Dendritic cell treated with granulocyte-macrophage colony-stimulating factor and Interleukin-4, amounts not matched to agents 40 ng/mL and 50 ng/mL, for 4 days (primary cell): ENCODE measurements at regions not wholly inside any gene's neighbourhood (a gene's known extent, or its start where the extent isn't known, plus 50 kb on each side); places are given as distances from the start of the nearest gene placed in this dataset.
A peak's percentile ranks its signal among the peaks of the same experiment; 100 is the strongest.
"Not testable (repeated sequence)": the region's sequence is repeated elsewhere in the genome, so short reads cannot be mapped to it uniquely, and the experiment has no call there.

Source experiments
- H3K27ac Mint-ChIP-seq: one replicate; pipeline ENCODE4 v1.8.0; 2022; ENCODE audit warnings: mild to moderate bottlenecking, mixed read lengths
- H3K27me3 Mint-ChIP-seq: one replicate; pipeline ENCODE4 v1.8.0; 2022; ENCODE audit warnings: mild to moderate bottlenecking, mixed read lengths
- H3K36me3 Mint-ChIP-seq: one replicate; pipeline ENCODE4 v1.8.0; 2022; ENCODE audit warnings: low read depth, mixed read lengths
- H3K4me1 Mint-ChIP-seq: one replicate; pipeline ENCODE4 v1.8.0; 2022; ENCODE audit warnings: low read depth, mixed read lengths
- H3K4me3 Mint-ChIP-seq: one replicate; pipeline ENCODE4 v1.8.0; 2022; ENCODE audit warnings: mild to moderate bottlenecking, moderate library complexity, mixed read lengths
- H3K9me3 Mint-ChIP-seq: one replicate; pipeline ENCODE4 v1.8.0; 2022; ENCODE audit warnings: mixed read lengths
- intact Hi-C: fragments of 100-400 bp; cut with micrococcal nuclease; formaldehyde crosslinking; loops from one replicate; pipeline ENCODE4 v1.15.0; 2022

- not testable (repeated sequence) for H3K27me3 Mint-ChIP-seq
Observed at GRCh38 chr1:206256935-206257334, 53.6 kb downstream of the SRGAP2 start.

GRCh38 chr1:206261473-206261872 is 58.1 kb downstream of the SRGAP2 start:
- H3K27ac Mint-ChIP-seq, H3K27me3 Mint-ChIP-seq, H3K36me3 Mint-ChIP-seq, intact Hi-C loops, H3K4me3 Mint-ChIP-seq, H3K4me1 Mint-ChIP-seq, H3K9me3 Mint-ChIP-seq: not testable (repeated sequence)

More at GRCh38 chr1:206256935-206257334, 53.6 kb downstream of the SRGAP2 start:
- H3K27ac Mint-ChIP-seq, H3K36me3 Mint-ChIP-seq, intact Hi-C loops, H3K9me3 Mint-ChIP-seq, H3K4me1 Mint-ChIP-seq, H3K4me3 Mint-ChIP-seq: not testable (repeated sequence)

- H3K4me1 Mint-ChIP-seq, H3K27ac Mint-ChIP-seq, H3K9me3 Mint-ChIP-seq, H3K36me3 Mint-ChIP-seq, H3K4me3 Mint-ChIP-seq, H3K27me3 Mint-ChIP-seq, intact Hi-C loops: not testable (repeated sequence)
Observed at GRCh38 chr1:206262424-206262823, 59.1 kb downstream of the SRGAP2 start.

- H3K27me3 Mint-ChIP-seq, intact Hi-C loops: not testable (repeated sequence)
Observed at GRCh38 chr1:206264916-206265315, 61.6 kb downstream of the SRGAP2 start.

GRCh38 chr1:206271153-206271552 is 67.8 kb downstream of the SRGAP2 start:
- intact Hi-C loops, H3K4me1 Mint-ChIP-seq, H3K4me3 Mint-ChIP-seq, H3K27me3 Mint-ChIP-seq, H3K9me3 Mint-ChIP-seq, H3K36me3 Mint-ChIP-seq, H3K27ac Mint-ChIP-seq: not testable (repeated sequence)

More at GRCh38 chr1:206264916-206265315, 61.6 kb downstream of the SRGAP2 start:
- H3K4me1 Mint-ChIP-seq, H3K36me3 Mint-ChIP-seq, H3K4me3 Mint-ChIP-seq, H3K9me3 Mint-ChIP-seq, H3K27ac Mint-ChIP-seq: not testable (repeated sequence)

GRCh38 chr1:206273104-206273503 is 69.8 kb downstream of the SRGAP2 start:
- H3K27me3 Mint-ChIP-seq, intact Hi-C loops, H3K4me1 Mint-ChIP-seq, H3K27ac Mint-ChIP-seq, H3K9me3 Mint-ChIP-seq, H3K36me3 Mint-ChIP-seq, H3K4me3 Mint-ChIP-seq: not testable (repeated sequence)

- H3K4me3 Mint-ChIP-seq, H3K4me1 Mint-ChIP-seq, H3K9me3 Mint-ChIP-seq, H3K36me3 Mint-ChIP-seq, intact Hi-C loops, H3K27me3 Mint-ChIP-seq, H3K27ac Mint-ChIP-seq: not testable (repeated sequence)
Observed at GRCh38 chr1:206276143-206276542, 72.8 kb downstream of the SRGAP2 start.

GRCh38 chr1:206278683-206279082 is 75.3 kb downstream of the SRGAP2 start:
- H3K27me3 Mint-ChIP-seq, H3K4me3 Mint-ChIP-seq, intact Hi-C loops: not testable (repeated sequence)

GRCh38 chr1:206280683-206281082 is 77.3 kb downstream of the SRGAP2 start:
- H3K36me3 Mint-ChIP-seq, intact Hi-C loops, H3K4me3 Mint-ChIP-seq, H3K4me1 Mint-ChIP-seq, H3K9me3 Mint-ChIP-seq, H3K27me3 Mint-ChIP-seq, H3K27ac Mint-ChIP-seq: not testable (repeated sequence)

More at GRCh38 chr1:206278683-206279082, 75.3 kb downstream of the SRGAP2 start:
- not testable (repeated sequence) for H3K9me3 Mint-ChIP-seq, H3K36me3 Mint-ChIP-seq, H3K4me1 Mint-ChIP-seq
- H3K27ac Mint-ChIP-seq, result peak overlapping the region; percentile 77

- H3K36me3 Mint-ChIP-seq, H3K9me3 Mint-ChIP-seq, H3K4me3 Mint-ChIP-seq, intact Hi-C loops, H3K27ac Mint-ChIP-seq, H3K27me3 Mint-ChIP-seq: not testable (repeated sequence)
- peaks cover 19% of the 10 kb centered on the region for H3K4me1 Mint-ChIP-seq
Observed at GRCh38 chr1:206281912-206282654, 78.7 kb downstream of the SRGAP2 start.

- H3K36me3 Mint-ChIP-seq, H3K9me3 Mint-ChIP-seq, H3K4me3 Mint-ChIP-seq, H3K27ac Mint-ChIP-seq, intact Hi-C loops, H3K27me3 Mint-ChIP-seq: not testable (repeated sequence)
- peaks cover 20% of the 10 kb centered on the region for H3K4me1 Mint-ChIP-seq
Observed at GRCh38 chr1:206285024-206285960, 82.0 kb downstream of the SRGAP2 start.

- peak overlapping the region; percentile 59 for H3K4me3 Mint-ChIP-seq
- H3K27ac Mint-ChIP-seq, result peak overlapping the region; percentile 89
- H3K27me3 Mint-ChIP-seq, intact Hi-C loops, H3K9me3 Mint-ChIP-seq, H3K36me3 Mint-ChIP-seq: not testable (repeated sequence)
- H3K4me1 Mint-ChIP-seq, result peaks cover 28% of the 10 kb centered on the region
Observed at GRCh38 chr1:206287759-206288158, 84.4 kb downstream of the SRGAP2 start.

GRCh38 chr1:206288453-206288852 is 85.1 kb downstream of the SRGAP2 start:
- H3K9me3 Mint-ChIP-seq, H3K27me3 Mint-ChIP-seq, H3K27ac Mint-ChIP-seq, H3K4me3 Mint-ChIP-seq, H3K36me3 Mint-ChIP-seq, intact Hi-C loops: not testable (repeated sequence)
- peaks cover 24% of the 10 kb centered on the region for H3K4me1 Mint-ChIP-seq

GRCh38 chr1:206297145-206298031 is 94.0 kb downstream of the SRGAP2 start:
- H3K9me3 Mint-ChIP-seq, H3K27me3 Mint-ChIP-seq, H3K4me3 Mint-ChIP-seq, H3K4me1 Mint-ChIP-seq, intact Hi-C loops, H3K36me3 Mint-ChIP-seq, H3K27ac Mint-ChIP-seq: not testable (repeated sequence)
